Parathyroid adenoma (tissue), 2 donors: ENCODE measurements at regions not wholly inside any gene's neighbourhood (a gene's known extent, or its start where the extent isn't known, plus 50 kb on each side); places are given as distances from the start of the nearest gene placed in this dataset.

Source experiments
- H2AFZ ChIP-seq: fragments of 300-600 bp; sonication (generic); one replicate; pipeline ENCODE4 v1.7.0; 2017; ENCODE audit warnings: antibody characterized with exemption, mild to moderate bottlenecking
- H3K27ac ChIP-seq: fragments of 300-600 bp; sonication (generic); one replicate; pipeline ENCODE4 v1.7.0; 2017
- H3K27me3 ChIP-seq: fragments of 300-600 bp; sonication (generic); one replicate; pipeline ENCODE4 v1.7.0; 2017; ENCODE audit warnings: low read length; ENCODE audit not compliant: control insufficient read depth, insufficient read depth
- H3K36me3 ChIP-seq: fragments of 300-600 bp; sonication (generic); one replicate; pipeline ENCODE4 v1.7.0; 2017; ENCODE audit warnings: low read length; ENCODE audit not compliant: control insufficient read depth, insufficient read depth
- H3K4me1 ChIP-seq: fragments of 300-600 bp; sonication (generic); one replicate; pipeline ENCODE4 v1.7.0; 2017; ENCODE audit warnings: control low read depth
- H3K4me2 ChIP-seq: fragments of 300-600 bp; sonication (generic); one replicate; pipeline ENCODE4 v1.7.0; 2017; ENCODE audit warnings: low read length
- H3K4me3 ChIP-seq: fragments of 300-600 bp; sonication (generic); one replicate; pipeline ENCODE4 v1.7.0; 2017; ENCODE audit warnings: low read depth, low read length
- H3K79me2 ChIP-seq: fragments of 300-600 bp; sonication (generic); one replicate; pipeline ENCODE4 v1.7.0; 2017; ENCODE audit warnings: control low read depth
- H3K9ac ChIP-seq: fragments of 300-600 bp; sonication (generic); one replicate; pipeline ENCODE4 v1.7.0; 2017; ENCODE audit warnings: mild to moderate bottlenecking
- H3K9me3 ChIP-seq: fragments of 300-600 bp; sonication (generic); one replicate; pipeline ENCODE4 v1.7.0; 2017; ENCODE audit warnings: low read length; ENCODE audit not compliant: control insufficient read depth
- CTCF ChIP-seq: fragments of 300-600 bp; sonication (generic); IDR thresholded peaks from one replicate; pipeline ENCODE4 v1.7.0; 2017; ENCODE audit warnings: antibody characterized with exemption, mild to moderate bottlenecking
- donor health status: primary hyperparathyroidism.

GRCh38 chr10:28211759-28212158 is 91.1 kb downstream of the MPP7 start:
- H3K9ac ChIP-seq = no peak overlapping the region
- H3K36me3 ChIP-seq = no peaks in the 10 kb centered on the region
- no peaks in the 10 kb centered on the region for H3K27me3 ChIP-seq
- no peaks in the 10 kb centered on the region for H3K4me1 ChIP-seq
- H2AFZ ChIP-seq = no peak overlapping the region
- H3K4me2 ChIP-seq = no peak overlapping the region
- no peaks in the 10 kb centered on the region for H3K9me3 ChIP-seq
- TF ChIP-seq CTCF = no peak
- no peaks in the 10 kb centered on the region for H3K79me2 ChIP-seq
- no peak overlapping the region for H3K27ac ChIP-seq
- H3K4me3 ChIP-seq = no peak overlapping the region

GRCh38 chr10:28207799-28208198 is 95.1 kb downstream of the MPP7 start:
- no peak overlapping the region for H3K27ac ChIP-seq
- no peak for TF ChIP-seq CTCF
- no peaks in the 10 kb centered on the region for H3K36me3 ChIP-seq
- H3K27me3 ChIP-seq = no peaks in the 10 kb centered on the region
- H3K79me2 ChIP-seq = no peaks in the 10 kb centered on the region
- no peaks in the 10 kb centered on the region for H3K4me1 ChIP-seq
- H3K4me3 ChIP-seq = no peak overlapping the region
- H3K9ac ChIP-seq = no peak overlapping the region
- H2AFZ ChIP-seq = no peak overlapping the region
- no peaks in the 10 kb centered on the region for H3K9me3 ChIP-seq
- H3K4me2 ChIP-seq = no peak overlapping the region

- Histone ChIP-seq H3K4me3 (no peak overlapping the region), H3K9ac (no peak overlapping the region), H3K27me3 (no peaks in the 10 kb centered on the region), H3K4me2 (no peak overlapping the region), H3K79me2 (no peaks in the 10 kb centered on the region), H3K36me3 (no peaks in the 10 kb centered on the region), H3K4me1 (no peaks in the 10 kb centered on the region), H3K9me3 (no peaks in the 10 kb centered on the region), H3K27ac (no peak overlapping the region), H2AFZ (no peak overlapping the region)
- TF ChIP-seq CTCF = no peak
These were observed 99.9 kb downstream of the MPP7 start for GRCh38 chr10:28202941-28203352.

GRCh38 chr10:28201410-28202400 is 101.2 kb downstream of the MPP7 start:
- H3K27ac ChIP-seq = no peak overlapping the region
- H3K9ac ChIP-seq = no peak overlapping the region
- TF ChIP-seq CTCF = no peak
- H3K9me3 ChIP-seq = no peaks in the 10 kb centered on the region
- H3K4me1 ChIP-seq = peaks cover 2% of the 10 kb centered on the region
- no peaks in the 10 kb centered on the region for H3K79me2 ChIP-seq
- no peaks in the 10 kb centered on the region for H3K27me3 ChIP-seq
- no peak overlapping the region for H3K4me2 ChIP-seq
- no peak overlapping the region for H2AFZ ChIP-seq
- no peak overlapping the region for H3K4me3 ChIP-seq
- H3K36me3 ChIP-seq = no peaks in the 10 kb centered on the region
